AG04450 (cell line): ENCODE measurements at regions not wholly inside any gene's neighbourhood (a gene's known extent, or its start where the extent isn't known, plus 50 kb on each side); places are given as distances from the start of the nearest gene placed in this dataset.

Source experiments
- CTCF ChIA-PET: fragments of 300-600, 350-600 bp; formaldehyde crosslinking; extraction: SDS; loops from one replicate; lab custom pipeline; 2022; ENCODE audit warnings: antibody characterized with exemption, inconsistent platforms; lab: Charles Lee
- POLR2A ChIA-PET: fragments of 350-600 bp; formaldehyde crosslinking; extraction: SDS; loops from one replicate; lab custom pipeline; 2021; ENCODE audit warnings: antibody characterized with exemption, inconsistent platforms; lab: Yijun Ruan, JAX
- DNase-seq: peaks from one replicate; pipeline ENCODE4 v3.0.0-alpha.2; 2011; ENCODE audit warnings: low read depth, low spot score
- H3K27ac ChIP-seq: one replicate; pipeline ENCODE4 v1.5.1; 2012; ENCODE audit warnings: low read depth, low read length, control low read depth
- H3K27me3 ChIP-seq: one replicate; pipeline ENCODE4 v1.6.0; 2012; ENCODE audit warnings: low read length; ENCODE audit not compliant: control insufficient read depth, insufficient read depth
- H3K4me3 ChIP-seq: 2 replicates; pipeline ENCODE4 v1.5.1; 2011; ENCODE audit warnings: mild to moderate bottlenecking, low read depth, low read length, control low read depth
- H3K9me3 ChIP-seq: 2 replicates; pipeline ENCODE4 v1.5.1; 2012; ENCODE audit warnings: low read length; ENCODE audit not compliant: control insufficient read depth, insufficient read depth
- CTCF ChIP-seq: IDR thresholded peaks from 2 replicates; pipeline ENCODE4 v1.5.1; 2011; ENCODE audit warnings: low read depth, low read length, control low read depth, inconsistent platforms

- no peak for TF ChIP-seq CTCF
- Histone ChIP-seq H3K27me3 (no peaks in the 10 kb centered on the region), H3K4me3 (no peak overlapping the region), H3K27ac (no peak overlapping the region), H3K9me3 (no peaks in the 10 kb centered on the region)
- DNase-seq: no peak
- ChIA-PET CTCF (interaction anchor here (0.6 to 1.0 kb wide), 2 partner anchors 25 to 27 kb away, joined by 3 to 4 read pairs; no protein-coding TSS in a partner anchor), POLR2A (interaction anchor here (0.6 kb wide), 1 partner anchor 628 kb away, joined by 8 read pairs; no protein-coding TSS in a partner anchor)
Measured at GRCh38 chr11:33474866-33475265, 217.7 kb downstream of the HIPK3 start.

- Histone ChIP-seq H3K27ac (no peak overlapping the region), H3K4me3 (no peak overlapping the region), H3K27me3 (no peaks in the 10 kb centered on the region), H3K9me3 (no peaks in the 10 kb centered on the region)
- ChIA-PET CTCF (no interaction called here), POLR2A (no interaction called here)
- no peak for TF ChIP-seq CTCF
- no peak for DNase-seq
Measured at GRCh38 chr11:33471541-33471940, 214.4 kb downstream of the HIPK3 start.

GRCh38 chr11:33467966-33468365, 210.8 kb downstream of the HIPK3 start:
- no peak overlapping the region for H3K4me3 ChIP-seq
- H3K27me3 ChIP-seq: no peaks in the 10 kb centered on the region
- no peak overlapping the region for H3K27ac ChIP-seq
- DNase-seq: no peak
- ChIA-PET POLR2A (no interaction called here), CTCF (no interaction called here)
- no peaks in the 10 kb centered on the region for H3K9me3 ChIP-seq
- TF ChIP-seq CTCF: no peak

GRCh38 chr11:33463059-33463458, 205.9 kb downstream of the HIPK3 start:
- Histone ChIP-seq H3K9me3 (no peaks in the 10 kb centered on the region), H3K4me3 (no peak overlapping the region), H3K27me3 (no peaks in the 10 kb centered on the region), H3K27ac (no peak overlapping the region)
- DNase-seq: no peak
- ChIA-PET POLR2A (interaction anchor here (0.8 kb wide), 1 partner anchor 9 kb away, joined by 3 read pairs; no protein-coding TSS in a partner anchor), CTCF (no interaction called here)
- TF ChIP-seq CTCF: no peak

GRCh38 chr11:33461369-33462125, 204.4 kb downstream of the HIPK3 start:
- Histone ChIP-seq H3K4me3 (no peak overlapping the region), H3K27me3 (no peaks in the 10 kb centered on the region), H3K9me3 (no peaks in the 10 kb centered on the region), H3K27ac (no peak overlapping the region)
- TF ChIP-seq CTCF: no peak
- POLR2A ChIA-PET: no interaction called here
- no peak for DNase-seq
- CTCF ChIA-PET: no interaction called here
